Stomach (tissue), 4 donors: ENCODE measurements at regions not wholly inside any gene's neighbourhood (a gene's known extent, or its start where the extent isn't known, plus 50 kb on each side); places are given as distances from the start of the nearest gene placed in this dataset.

Source experiments
- EP300 ChIP-seq: sonication (generic); formaldehyde crosslinking; IDR thresholded peaks from one replicate; pipeline ENCODE4 v1.6.1; 2017; ENCODE audit warnings: antibody characterized with exemption
- TF ChIP-seq, protein P1 (sequence below), 7 experiments: fragments of 450-650 bp in 4 of 7; fragments of 200-600 bp in 3 of 7; sonication (generic) in 3 of 7; IDR thresholded peaks; one replicate each; pipeline ENCODE4 v1.5.1; 2016 to 2019; ENCODE audit warnings: antibody characterized with exemption in 7 of 7, control low read depth in 2 of 7, mild to moderate bottlenecking in 1 of 7

DNA sequence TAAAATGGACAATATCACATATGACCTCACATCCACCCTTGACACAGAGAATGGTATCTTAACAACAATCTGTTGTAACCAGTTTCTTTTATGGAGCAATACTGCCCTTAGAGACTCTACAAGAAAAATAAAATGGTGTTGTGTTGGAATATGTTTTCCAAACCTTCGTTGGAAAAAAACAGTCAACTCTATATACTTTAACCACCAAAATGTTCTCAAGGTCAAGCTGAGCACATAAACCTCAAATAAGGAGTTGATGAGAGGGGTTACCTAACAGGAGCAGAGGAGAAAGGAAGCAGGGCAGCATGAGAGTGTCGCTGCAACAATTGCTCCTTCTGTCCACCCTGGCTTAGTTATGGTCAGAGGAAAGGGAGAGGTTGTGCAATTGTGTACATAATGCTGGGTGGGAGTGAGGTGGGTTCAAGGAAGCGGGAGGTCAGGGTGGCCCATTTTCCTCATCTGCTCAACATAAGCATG lies 179.2 kb upstream of the BMP4 start:
- TF ChIP-seq, protein P1, sequence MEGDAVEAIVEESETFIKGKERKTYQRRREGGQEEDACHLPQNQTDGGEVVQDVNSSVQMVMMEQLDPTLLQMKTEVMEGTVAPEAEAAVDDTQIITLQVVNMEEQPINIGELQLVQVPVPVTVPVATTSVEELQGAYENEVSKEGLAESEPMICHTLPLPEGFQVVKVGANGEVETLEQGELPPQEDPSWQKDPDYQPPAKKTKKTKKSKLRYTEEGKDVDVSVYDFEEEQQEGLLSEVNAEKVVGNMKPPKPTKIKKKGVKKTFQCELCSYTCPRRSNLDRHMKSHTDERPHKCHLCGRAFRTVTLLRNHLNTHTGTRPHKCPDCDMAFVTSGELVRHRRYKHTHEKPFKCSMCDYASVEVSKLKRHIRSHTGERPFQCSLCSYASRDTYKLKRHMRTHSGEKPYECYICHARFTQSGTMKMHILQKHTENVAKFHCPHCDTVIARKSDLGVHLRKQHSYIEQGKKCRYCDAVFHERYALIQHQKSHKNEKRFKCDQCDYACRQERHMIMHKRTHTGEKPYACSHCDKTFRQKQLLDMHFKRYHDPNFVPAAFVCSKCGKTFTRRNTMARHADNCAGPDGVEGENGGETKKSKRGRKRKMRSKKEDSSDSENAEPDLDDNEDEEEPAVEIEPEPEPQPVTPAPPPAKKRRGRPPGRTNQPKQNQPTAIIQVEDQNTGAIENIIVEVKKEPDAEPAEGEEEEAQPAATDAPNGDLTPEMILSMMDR (IDR thresholded peaks at IDR 0.05) = no peak
- TF ChIP-seq EP300 = no peak
